ENCODE measurements at regions not wholly inside any gene's neighbourhood (a gene's known extent, or its start where the extent isn't known, plus 50 kb on each side); places are given as distances from the start of the nearest gene placed in this dataset.

GRCh38 chr2:223166983-223167650 is 115.1 kb downstream of the KCNE4 start:
- DNase-seq (ENCODE audit: low read depth, low spot score), result no peak
- no peak overlapping the region for H3K4me3 ChIP-seq (ENCODE audit: low read depth, low read length)
- in situ Hi-C loops (cut with HindIII; ENCODE audit: low sequenced_read_pairs), result no loop called here
- no peak for TF ChIP-seq CTCF (IDR thresholded peaks at IDR 0.05; ENCODE audit: low read depth, low read length)

DNA sequence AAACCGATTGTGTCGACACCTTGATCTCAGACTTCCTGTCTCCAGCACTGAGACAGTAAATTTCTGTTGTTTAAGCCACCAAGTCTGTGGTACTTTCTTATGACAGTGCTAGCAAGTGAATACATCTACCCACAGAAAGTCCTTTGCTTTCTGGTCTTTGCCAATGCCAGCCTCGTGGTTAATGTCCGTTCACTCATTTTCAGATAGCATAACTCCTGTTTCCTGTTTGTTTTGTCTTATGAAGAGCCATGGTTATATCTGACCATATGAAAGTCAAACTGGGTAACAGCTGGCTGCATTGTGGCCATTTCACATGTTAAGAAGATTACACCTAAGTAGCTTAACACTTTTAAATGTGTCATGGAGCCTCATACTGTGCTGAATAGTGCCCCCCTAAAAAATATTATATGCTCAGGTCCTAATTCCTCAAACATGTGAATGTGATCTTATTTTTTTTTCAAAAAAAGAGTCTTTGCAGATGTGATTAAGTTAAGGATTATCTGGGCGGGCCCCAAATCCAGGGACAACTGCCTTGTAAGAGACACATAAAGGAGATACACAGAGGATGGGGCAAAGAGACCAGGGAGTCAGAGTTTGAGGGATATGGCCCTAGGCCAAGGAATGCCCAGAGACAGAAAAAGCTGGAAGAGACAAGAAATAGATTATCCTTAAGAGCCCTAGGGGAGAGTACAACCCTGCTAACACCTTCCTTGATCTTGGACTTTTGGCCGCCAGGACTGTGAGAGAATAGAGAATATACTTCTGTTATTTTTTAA is 118.0 kb downstream of the KCNE4 start:
- DNase-seq (ENCODE audit: low read depth, low spot score), result no peak
- in situ Hi-C loops (cut with HindIII; ENCODE audit: low sequenced_read_pairs), result no loop called here
- no peak for TF ChIP-seq CTCF (IDR thresholded peaks at IDR 0.05; ENCODE audit: low read depth, low read length)
- no peak overlapping the region for H3K4me3 ChIP-seq (ENCODE audit: low read depth, low read length)

DNA sequence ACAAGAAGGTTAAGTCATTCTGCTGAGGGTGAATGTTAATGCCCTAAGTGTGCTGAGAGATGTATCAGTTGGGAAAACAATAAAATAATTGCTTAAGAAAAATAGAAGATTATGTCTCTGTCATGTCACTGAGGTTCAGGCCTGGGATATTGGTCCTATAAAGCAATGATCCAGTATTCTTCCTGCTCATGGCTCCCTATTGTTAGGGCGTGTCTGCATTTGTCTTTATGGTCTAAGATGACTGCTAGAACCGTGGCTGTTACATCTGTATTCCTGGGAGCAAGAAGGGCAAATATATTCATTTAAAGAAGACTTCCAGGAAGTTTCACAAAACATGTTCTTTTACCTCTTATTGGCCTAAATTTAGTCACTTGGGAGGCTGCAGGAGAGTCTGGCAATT is 125.0 kb downstream of the KCNE4 start:
- in situ Hi-C loops (cut with HindIII; ENCODE audit: low sequenced_read_pairs), result no loop called here
- TF ChIP-seq CTCF (IDR thresholded peaks at IDR 0.05; ENCODE audit: low read depth, low read length), result no peak
- no peak for DNase-seq (ENCODE audit: low read depth, low spot score)

DNA sequence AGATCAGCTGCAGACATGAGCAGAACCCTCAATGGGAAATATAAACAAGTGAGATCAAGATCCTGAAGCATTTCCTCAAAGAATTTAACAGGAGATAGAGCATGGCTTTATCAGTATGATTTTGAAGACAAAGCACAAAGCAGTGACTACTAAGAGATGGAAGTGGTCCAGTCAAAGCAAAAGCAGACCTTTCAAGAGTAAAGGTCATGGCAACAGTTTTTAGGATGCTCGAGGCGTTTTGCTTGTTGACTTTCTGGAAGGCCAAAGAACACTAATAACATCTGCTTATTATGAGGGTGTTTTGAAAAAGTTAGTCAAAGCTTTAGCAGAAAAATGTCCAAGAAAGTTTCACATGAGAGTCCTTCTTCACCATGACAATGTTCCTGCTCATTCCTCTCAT is 128.5 kb downstream of the KCNE4 start:
- peak; percentile 22 for DNase-seq (ENCODE audit: low read depth, low spot score)
- TF ChIP-seq CTCF (IDR thresholded peaks at IDR 0.05; ENCODE audit: low read depth, low read length), result no peak
- in situ Hi-C loops (cut with HindIII; ENCODE audit: low sequenced_read_pairs), result no loop called here
- H3K4me3 ChIP-seq (ENCODE audit: low read depth, low read length), result no peak overlapping the region

More for the DNA sequence above, 125.0 kb downstream of the KCNE4 start:
- no peak overlapping the region for H3K4me3 ChIP-seq (ENCODE audit: low read depth, low read length)

- TF ChIP-seq CTCF (IDR thresholded peaks at IDR 0.05; ENCODE audit: low read depth, low read length), result no peak
- in situ Hi-C loops (cut with HindIII; ENCODE audit: low sequenced_read_pairs), result no loop called here
- H3K4me3 ChIP-seq (ENCODE audit: low read depth, low read length), result no peak overlapping the region
- no peak for DNase-seq (ENCODE audit: low read depth, low spot score)
Observed at GRCh38 chr2:223181561-223181960, 129.6 kb downstream of the KCNE4 start.

- no peak overlapping the region for H3K4me3 ChIP-seq (ENCODE audit: low read depth, low read length)
- DNase-seq (ENCODE audit: low read depth, low spot score), result no peak
- in situ Hi-C loops (cut with HindIII; ENCODE audit: low sequenced_read_pairs), result no loop called here
- TF ChIP-seq CTCF (IDR thresholded peaks at IDR 0.05; ENCODE audit: low read depth, low read length), result no peak
Observed at GRCh38 chr2:223182356-223182755, 130.4 kb downstream of the KCNE4 start.
